DMS153 (cell line): ENCODE measurements at regions not wholly inside any gene's neighbourhood (a gene's known extent, or its start where the extent isn't known, plus 50 kb on each side); places are given as distances from the start of the nearest gene placed in this dataset.
"Not testable (repeated sequence)": the region's sequence is repeated elsewhere in the genome, so short reads cannot be mapped to it uniquely, and the experiment has no call there.

ENCODE experiments used
- DNase-seq: peaks from one replicate; lab custom pipeline; 2025; lab: John Stamatoyannopoulos, UW

DNA sequence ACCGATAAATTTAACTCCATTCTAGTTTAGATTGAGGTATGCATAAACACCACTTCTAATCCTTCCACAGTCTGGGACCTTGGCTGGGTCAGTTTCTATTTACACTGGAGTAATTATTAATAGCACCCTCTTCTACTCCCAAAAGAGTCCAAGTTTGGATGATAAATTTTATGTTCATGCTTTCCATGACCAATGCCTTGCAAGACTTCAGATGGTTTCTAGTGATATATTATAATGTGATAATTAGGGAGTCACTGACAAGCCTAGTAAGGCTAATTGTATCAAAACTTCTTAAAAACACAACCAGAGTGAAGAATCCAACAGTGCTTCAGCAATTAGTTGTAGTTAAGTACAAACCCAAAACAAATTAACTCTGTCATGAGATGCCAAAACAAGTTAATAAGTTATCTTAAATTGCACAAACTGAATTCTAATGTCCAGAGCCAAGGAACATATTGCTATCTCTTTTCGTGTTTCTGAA lies 489.6 kb downstream of the TTLL7 start:
- DNase-seq, result no peak

DNA sequence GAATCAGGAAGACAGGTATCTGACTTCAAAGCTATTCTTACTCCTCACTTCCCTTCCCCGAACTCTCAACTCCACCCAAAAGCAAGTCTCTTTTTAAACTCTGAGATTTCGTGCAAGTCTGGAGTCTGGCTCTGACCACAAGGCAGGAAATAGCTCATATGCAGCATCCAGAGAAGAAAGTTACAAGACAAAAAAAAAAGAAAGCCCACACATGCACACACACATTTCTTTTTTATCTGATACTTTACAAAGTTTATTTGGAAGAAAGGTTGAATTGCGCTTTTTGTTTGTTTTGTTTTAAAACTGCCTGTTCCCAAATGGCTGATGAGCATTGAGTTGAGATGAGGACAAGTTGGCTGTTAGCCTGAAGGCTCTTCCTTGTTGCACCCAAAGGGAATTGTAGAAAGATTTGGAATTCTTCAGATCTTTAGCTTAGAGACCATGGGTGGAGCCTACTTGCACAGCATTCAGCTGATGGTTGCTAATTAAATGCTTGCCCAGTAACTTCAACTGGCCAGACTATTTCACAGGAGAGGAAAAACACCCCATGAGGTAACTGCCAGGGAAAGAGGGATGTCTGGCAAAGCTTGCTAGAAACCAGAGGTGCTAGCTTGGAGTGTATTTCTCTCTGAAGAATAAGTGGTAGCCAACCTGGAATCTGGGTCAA lies 490.3 kb downstream of the TTLL7 start:
- no peak for DNase-seq

DNA sequence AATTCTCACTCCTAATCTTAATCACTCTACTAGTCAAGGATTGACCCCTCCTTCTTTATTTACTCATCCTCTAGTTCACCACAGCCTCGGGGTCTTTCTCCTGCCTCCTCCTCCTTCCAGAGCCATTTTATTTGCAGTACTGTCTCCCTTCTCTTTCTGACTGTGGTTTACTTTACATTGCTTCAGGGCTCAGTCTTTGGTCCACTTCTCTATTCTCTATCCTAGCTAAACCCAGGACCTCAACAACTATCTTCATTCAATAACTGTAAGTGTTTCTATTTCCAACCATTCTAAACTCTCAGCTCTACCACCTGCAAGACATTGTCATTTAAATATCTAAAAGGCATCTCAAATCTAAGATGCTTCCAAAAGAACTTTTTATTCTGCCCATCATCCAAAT lies 493.8 kb downstream of the TTLL7 start:
- no peak for DNase-seq

GRCh38 chr1:83503153-83503552 lies 495.8 kb downstream of the TTLL7 start:
- DNase-seq, result no peak

- DNase-seq, result no peak
Measured at GRCh38 chr1:83500987-83501591, 497.8 kb downstream of the TTLL7 start.

- DNase-seq, result no peak
Measured at GRCh38 chr1:83500531-83500930, 498.4 kb downstream of the TTLL7 start.

GRCh38 chr1:83499998-83500397 lies 498.9 kb downstream of the TTLL7 start:
- DNase-seq, result no peak

GRCh38 chr1:83497563-83497962 lies 501.4 kb downstream of the TTLL7 start:
- no peak for DNase-seq

DNA sequence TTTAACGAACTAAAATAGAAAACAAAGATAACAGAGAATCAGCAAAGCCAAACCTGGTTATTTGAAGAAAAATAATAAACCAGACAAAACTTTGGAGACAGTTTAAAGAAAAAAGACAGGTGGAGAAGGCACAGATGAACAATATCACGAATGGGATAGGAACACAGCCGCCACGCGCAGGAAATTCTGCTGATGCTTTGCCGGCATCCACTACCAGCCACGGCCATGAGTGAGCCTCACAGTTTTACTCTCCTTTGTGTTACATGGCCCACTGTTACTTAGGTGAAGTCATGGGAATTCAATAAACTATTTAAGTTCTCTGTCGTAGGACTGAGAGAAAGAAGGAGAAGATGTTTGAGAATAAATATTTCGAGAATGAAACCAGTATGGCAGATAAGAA lies 503.4 kb downstream of the TTLL7 start:
- no peak for DNase-seq

- DNase-seq, result no peak
Measured at GRCh38 chr1:83493633-83494032, 505.3 kb downstream of the TTLL7 start.

- no peak for DNase-seq
Measured at GRCh38 chr1:83491930-83492329, 507.0 kb downstream of the TTLL7 start.

DNA sequence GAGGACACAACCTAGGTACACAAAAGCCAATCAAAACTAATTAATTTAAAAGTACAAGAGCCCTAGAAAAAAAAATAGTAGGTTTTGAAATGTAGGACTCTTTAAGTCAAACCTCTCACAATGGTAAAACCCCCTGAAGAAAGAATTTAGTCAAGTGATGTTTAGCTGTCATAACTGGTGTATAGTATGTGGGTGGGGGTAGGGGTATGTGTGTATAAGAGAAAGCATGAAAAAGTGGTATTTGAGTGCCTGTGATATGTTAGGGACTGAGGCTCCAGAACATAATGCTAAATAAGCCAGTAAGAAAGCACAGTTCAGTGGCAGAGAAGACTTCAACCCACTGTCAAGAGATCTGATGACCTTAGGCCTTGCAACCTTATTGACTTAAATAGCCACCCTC lies 507.9 kb downstream of the TTLL7 start:
- no peak for DNase-seq

DNA sequence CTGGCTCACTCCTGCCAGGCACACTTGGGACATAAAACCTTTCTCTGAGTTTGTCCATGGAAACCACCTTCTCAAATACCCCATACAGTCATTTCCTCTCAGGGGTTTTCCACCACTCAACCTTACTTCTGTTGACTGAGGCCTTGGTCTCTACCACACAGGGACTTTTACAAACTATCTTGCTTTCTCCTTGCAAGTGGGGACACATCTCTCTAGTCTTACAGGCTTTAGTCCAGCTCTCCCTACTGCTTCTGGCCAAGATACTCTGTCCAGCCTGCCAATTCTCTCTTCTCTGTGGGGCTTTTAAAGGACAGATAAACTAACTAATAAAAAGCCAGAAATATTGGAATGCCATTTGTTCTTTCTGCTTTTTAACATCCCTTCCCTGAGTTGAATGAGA lies 510.8 kb downstream of the TTLL7 start:
- DNase-seq, result not testable (repeated sequence)

DNA sequence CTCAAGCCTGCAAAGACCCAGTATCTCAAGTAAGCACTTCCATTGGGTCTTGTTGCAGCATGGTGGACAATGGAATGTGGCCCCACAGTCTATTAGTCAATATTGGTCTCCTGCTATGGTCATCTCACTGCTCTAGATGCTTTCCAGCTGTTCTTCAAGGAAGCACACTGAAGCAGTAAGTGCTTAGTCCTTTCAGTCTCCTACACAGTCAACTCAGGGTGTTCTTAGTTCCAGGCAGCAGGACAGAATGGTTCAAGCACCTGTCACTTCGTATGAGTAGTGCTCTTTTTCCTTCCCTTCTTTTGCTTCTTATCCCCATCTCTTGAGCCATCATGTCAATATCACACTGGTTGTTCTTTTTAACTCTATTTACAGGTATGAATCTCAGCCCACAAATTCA lies 511.5 kb downstream of the TTLL7 start:
- DNase-seq, result not testable (repeated sequence)

GRCh38 chr1:83485314-83486019 lies 513.5 kb downstream of the TTLL7 start:
- DNase-seq, result not testable (repeated sequence)

GRCh38 chr1:83481284-83481683 lies 517.6 kb downstream of the TTLL7 start:
- not testable (repeated sequence) for DNase-seq

DNA sequence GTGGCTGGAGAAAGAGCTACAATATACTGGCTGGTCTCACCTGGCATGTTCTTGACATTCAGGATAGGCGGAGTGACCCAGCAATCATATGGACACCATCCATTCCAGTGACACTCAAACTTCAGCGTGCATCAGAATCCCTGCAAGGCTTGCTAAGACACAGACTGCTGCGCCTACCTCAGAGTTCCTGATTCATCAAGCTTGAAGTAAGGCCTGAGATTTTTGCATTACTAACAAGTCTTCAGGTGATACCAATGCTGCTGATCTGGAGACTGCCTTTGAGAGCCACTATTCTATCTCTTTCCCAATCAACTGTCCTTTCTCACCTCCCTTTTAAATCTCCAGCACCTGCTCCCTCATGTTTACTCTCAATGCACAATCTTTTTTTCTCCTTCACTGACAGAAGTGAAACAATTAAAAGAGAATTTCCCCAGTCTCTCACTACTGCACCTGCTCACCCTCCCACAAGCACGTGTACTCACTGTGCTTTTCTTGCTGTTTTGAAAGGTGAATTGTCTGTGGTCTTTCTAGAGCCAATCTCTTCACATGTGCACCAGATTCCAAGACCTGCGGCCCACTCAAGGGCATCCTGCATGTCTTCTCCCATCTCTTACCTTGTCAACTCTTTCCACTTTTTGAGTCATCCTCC lies 519.2 kb downstream of the TTLL7 start:
- not testable (repeated sequence) for DNase-seq

GRCh38 chr1:83478127-83478526 lies 520.8 kb downstream of the TTLL7 start:
- not testable (repeated sequence) for DNase-seq

DNA sequence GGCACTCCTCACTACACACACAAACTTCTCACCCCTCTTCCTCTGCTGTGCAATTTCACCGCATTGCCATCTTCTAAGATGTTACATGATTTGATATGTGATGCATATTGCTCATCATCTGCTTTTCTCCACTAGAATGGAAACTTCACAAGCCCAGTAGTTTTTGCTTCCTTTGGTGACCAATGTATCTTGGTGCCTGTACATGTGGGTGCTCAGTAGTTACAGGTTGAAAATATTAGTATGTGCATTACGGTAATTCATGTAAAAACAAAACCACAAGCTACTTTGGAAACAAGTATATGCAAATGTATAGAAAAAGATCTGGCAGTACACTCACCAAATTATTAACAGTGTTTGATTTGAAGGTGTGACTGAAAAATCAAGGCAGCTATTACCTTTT lies 522.4 kb downstream of the TTLL7 start:
- not testable (repeated sequence) for DNase-seq

DNA sequence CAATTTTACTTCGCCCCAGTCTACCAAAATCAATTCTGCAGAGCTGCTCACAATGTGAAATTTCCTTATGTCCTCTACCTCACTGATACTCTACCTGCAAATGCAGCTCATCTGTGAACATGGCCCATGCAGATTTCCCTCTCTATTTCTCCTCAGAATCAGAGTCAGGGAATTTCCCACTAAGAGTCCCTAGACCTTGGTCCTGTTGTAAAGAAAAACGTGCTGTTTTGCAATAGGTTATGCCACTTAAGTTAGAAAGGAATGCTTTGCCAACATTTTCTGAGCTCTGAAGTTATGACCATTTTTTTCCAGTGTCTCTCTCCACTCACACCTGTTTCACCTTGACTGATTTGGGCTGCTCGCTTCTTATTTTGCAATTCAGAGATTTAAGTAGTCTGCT lies 524.0 kb downstream of the TTLL7 start:
- not testable (repeated sequence) for DNase-seq

GRCh38 chr1:83473986-83474385 lies 524.9 kb downstream of the TTLL7 start:
- not testable (repeated sequence) for DNase-seq

DNA sequence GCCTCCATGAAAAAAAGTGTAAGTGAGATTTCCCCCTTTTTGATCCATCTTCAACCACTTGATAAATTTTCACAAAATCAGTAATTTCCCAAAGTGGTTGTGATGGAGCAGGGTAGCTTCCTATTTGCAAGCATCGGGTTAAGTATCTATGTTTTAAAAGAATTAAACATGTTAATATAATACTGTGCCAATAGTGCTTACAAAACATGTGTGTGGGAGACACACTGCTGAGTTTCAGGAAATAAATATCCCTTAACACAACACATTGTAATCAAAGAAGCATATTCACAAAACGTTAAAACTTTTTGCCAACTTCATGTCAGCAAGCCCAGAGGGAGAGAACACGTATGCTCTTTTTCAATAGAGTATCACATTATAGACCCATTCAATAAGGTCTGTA lies 526.9 kb downstream of the TTLL7 start:
- DNase-seq, result not testable (repeated sequence)

- DNase-seq, result not testable (repeated sequence)
Measured at GRCh38 chr1:83471272-83471671, 527.7 kb downstream of the TTLL7 start.
